ENCODE measurements at regions not wholly inside any gene's neighbourhood (a gene's known extent, or its start where the extent isn't known, plus 50 kb on each side); places are given as distances from the start of the nearest gene placed in this dataset.
"Not testable (repeated sequence)": the region's sequence is repeated elsewhere in the genome, so short reads cannot be mapped to it uniquely, and the experiment has no call there.

GRCh38 chrX:39791691-39792090 is 306.1 kb downstream of the BCOR start:
- TF ChIP-seq CTCF (IDR thresholded peaks at IDR 0.05; ENCODE audit: unreplicated experiment), result no peak
- Mint-ChIP-seq H3K27me3 (peaks cover 3% of the 10 kb centered on the region), H3K9me3 (ENCODE audit: low read depth) (peaks cover 7% of the 10 kb centered on the region), H3K4me1 (ENCODE audit: low read depth) (peaks cover 6% of the 10 kb centered on the region), H3K27ac (no peak overlapping the region), H3K4me3 (ENCODE audit: low read depth) (no peak overlapping the region), H3K36me3 (ENCODE audit: insufficient read depth) (no peaks in the 10 kb centered on the region)
- no peak for DNase-seq (ENCODE audit: low spot score, unreplicated experiment)

- no peak for DNase-seq (ENCODE audit: low spot score, unreplicated experiment)
- TF ChIP-seq CTCF (IDR thresholded peaks at IDR 0.05; ENCODE audit: unreplicated experiment), result no peak
- Mint-ChIP-seq H3K4me1 (ENCODE audit: low read depth) (peaks cover 6% of the 10 kb centered on the region), H3K36me3 (ENCODE audit: insufficient read depth) (no peaks in the 10 kb centered on the region), H3K4me3 (ENCODE audit: low read depth) (no peak overlapping the region), H3K9me3 (ENCODE audit: low read depth) (peaks cover 4% of the 10 kb centered on the region), H3K27ac (no peak overlapping the region), H3K27me3 (peaks cover 3% of the 10 kb centered on the region)
Observed at GRCh38 chrX:39795605-39796004, 302.2 kb downstream of the BCOR start.

GRCh38 chrX:39796856-39797255 is 300.9 kb downstream of the BCOR start:
- H3K9me3 Mint-ChIP-seq (ENCODE audit: low read depth), result peaks cover 4% of the 10 kb centered on the region
- peaks cover 3% of the 10 kb centered on the region for H3K27me3 Mint-ChIP-seq
- no peaks in the 10 kb centered on the region for H3K36me3 Mint-ChIP-seq (ENCODE audit: insufficient read depth)
- peaks cover 6% of the 10 kb centered on the region for H3K4me1 Mint-ChIP-seq (ENCODE audit: low read depth)
- no peak for TF ChIP-seq CTCF (IDR thresholded peaks at IDR 0.05; ENCODE audit: unreplicated experiment)
- DNase-seq (ENCODE audit: low spot score, unreplicated experiment), result no peak
- no peak overlapping the region for H3K4me3 Mint-ChIP-seq (ENCODE audit: low read depth)
- no peak overlapping the region for H3K27ac Mint-ChIP-seq

- not testable (repeated sequence) for H3K27ac Mint-ChIP-seq; H3K4me3 Mint-ChIP-seq (ENCODE audit: low read depth); H3K27me3 Mint-ChIP-seq; DNase-seq (ENCODE audit: low spot score, unreplicated experiment); H3K9me3 Mint-ChIP-seq (ENCODE audit: low read depth); H3K36me3 Mint-ChIP-seq (ENCODE audit: insufficient read depth)
- peaks cover 11% of the 10 kb centered on the region for H3K4me1 Mint-ChIP-seq (ENCODE audit: low read depth)
Observed at GRCh38 chrX:39798488-39798887, 299.3 kb downstream of the BCOR start.

GRCh38 chrX:39802354-39802753 is 295.4 kb downstream of the BCOR start:
- TF ChIP-seq CTCF (IDR thresholded peaks at IDR 0.05; ENCODE audit: unreplicated experiment), result no peak
- peaks cover 6% of the 10 kb centered on the region for H3K4me1 Mint-ChIP-seq (ENCODE audit: low read depth)
- DNase-seq (ENCODE audit: low spot score, unreplicated experiment), result no peak
- no peaks in the 10 kb centered on the region for H3K36me3 Mint-ChIP-seq (ENCODE audit: insufficient read depth)
- no peak overlapping the region for H3K27ac Mint-ChIP-seq
- peaks cover 8% of the 10 kb centered on the region for H3K9me3 Mint-ChIP-seq (ENCODE audit: low read depth)
- H3K4me3 Mint-ChIP-seq (ENCODE audit: low read depth), result no peak overlapping the region
- H3K27me3 Mint-ChIP-seq, result peaks cover 6% of the 10 kb centered on the region

GRCh38 chrX:39802908-39803307 is 294.9 kb downstream of the BCOR start:
- Mint-ChIP-seq H3K27ac (no peak overlapping the region), H3K4me3 (ENCODE audit: low read depth) (no peak overlapping the region), H3K36me3 (ENCODE audit: insufficient read depth) (no peaks in the 10 kb centered on the region), H3K9me3 (ENCODE audit: low read depth) (peaks cover 8% of the 10 kb centered on the region), H3K27me3 (peaks cover 6% of the 10 kb centered on the region), H3K4me1 (ENCODE audit: low read depth) (peaks cover 6% of the 10 kb centered on the region)
- DNase-seq (ENCODE audit: low spot score, unreplicated experiment), result no peak
- TF ChIP-seq CTCF (IDR thresholded peaks at IDR 0.05; ENCODE audit: unreplicated experiment), result no peak
